Liver (tissue), 2 donors: ENCODE measurements at regions not wholly inside any gene's neighbourhood (a gene's known extent, or its start where the extent isn't known, plus 50 kb on each side); places are given as distances from the start of the nearest gene placed in this dataset.

ENCODE experiments used
- TF ChIP-seq, protein P1 (sequence below): fragments of 150-350 bp; IDR thresholded peaks from 2 replicates; pipeline ENCODE4 v1.5.1; 2017; ENCODE audit warnings: improper control_type of control experiment, low read depth, low read length; ENCODE audit not compliant: missing input control
- TF ChIP-seq, protein P2 (sequence below): IDR thresholded peaks from 2 replicates; pipeline ENCODE4 v1.6.1; 2016; ENCODE audit warnings: antibody characterized with exemption
- donor health status: healthy.

DNA sequence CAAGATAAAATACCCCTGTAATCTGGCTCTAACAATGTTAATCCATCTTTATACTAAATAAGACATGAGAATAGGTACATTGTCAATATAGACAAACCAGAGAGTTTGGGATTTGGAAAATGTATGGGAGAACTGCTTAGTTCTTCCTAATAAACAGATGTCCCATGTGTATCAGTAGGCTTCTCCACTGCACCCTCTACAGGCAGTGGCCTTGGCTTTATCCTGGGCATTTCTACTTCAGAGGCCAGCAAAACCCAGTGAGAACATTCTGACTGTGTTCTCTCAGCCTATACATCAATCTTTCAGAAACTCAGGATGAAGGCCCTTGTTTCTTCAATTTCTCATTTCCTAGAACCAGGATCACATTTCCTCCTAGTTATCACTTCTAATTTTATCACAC, 1167.5 kb upstream of the ACVR2A start:
- TF ChIP-seq, protein P1, sequence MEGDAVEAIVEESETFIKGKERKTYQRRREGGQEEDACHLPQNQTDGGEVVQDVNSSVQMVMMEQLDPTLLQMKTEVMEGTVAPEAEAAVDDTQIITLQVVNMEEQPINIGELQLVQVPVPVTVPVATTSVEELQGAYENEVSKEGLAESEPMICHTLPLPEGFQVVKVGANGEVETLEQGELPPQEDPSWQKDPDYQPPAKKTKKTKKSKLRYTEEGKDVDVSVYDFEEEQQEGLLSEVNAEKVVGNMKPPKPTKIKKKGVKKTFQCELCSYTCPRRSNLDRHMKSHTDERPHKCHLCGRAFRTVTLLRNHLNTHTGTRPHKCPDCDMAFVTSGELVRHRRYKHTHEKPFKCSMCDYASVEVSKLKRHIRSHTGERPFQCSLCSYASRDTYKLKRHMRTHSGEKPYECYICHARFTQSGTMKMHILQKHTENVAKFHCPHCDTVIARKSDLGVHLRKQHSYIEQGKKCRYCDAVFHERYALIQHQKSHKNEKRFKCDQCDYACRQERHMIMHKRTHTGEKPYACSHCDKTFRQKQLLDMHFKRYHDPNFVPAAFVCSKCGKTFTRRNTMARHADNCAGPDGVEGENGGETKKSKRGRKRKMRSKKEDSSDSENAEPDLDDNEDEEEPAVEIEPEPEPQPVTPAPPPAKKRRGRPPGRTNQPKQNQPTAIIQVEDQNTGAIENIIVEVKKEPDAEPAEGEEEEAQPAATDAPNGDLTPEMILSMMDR = no peak
- TF ChIP-seq, protein P2, sequence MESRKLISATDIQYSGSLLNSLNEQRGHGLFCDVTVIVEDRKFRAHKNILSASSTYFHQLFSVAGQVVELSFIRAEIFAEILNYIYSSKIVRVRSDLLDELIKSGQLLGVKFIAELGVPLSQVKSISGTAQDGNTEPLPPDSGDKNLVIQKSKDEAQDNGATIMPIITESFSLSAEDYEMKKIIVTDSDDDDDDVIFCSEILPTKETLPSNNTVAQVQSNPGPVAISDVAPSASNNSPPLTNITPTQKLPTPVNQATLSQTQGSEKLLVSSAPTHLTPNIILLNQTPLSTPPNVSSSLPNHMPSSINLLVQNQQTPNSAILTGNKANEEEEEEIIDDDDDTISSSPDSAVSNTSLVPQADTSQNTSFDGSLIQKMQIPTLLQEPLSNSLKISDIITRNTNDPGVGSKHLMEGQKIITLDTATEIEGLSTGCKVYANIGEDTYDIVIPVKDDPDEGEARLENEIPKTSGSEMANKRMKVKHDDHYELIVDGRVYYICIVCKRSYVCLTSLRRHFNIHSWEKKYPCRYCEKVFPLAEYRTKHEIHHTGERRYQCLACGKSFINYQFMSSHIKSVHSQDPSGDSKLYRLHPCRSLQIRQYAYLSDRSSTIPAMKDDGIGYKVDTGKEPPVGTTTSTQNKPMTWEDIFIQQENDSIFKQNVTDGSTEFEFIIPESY = no peak
